ENCODE measurements at regions not wholly inside any gene's neighbourhood (a gene's known extent, or its start where the extent isn't known, plus 50 kb on each side); places are given as distances from the start of the nearest gene placed in this dataset.
"Not testable (repeated sequence)": the region's sequence is repeated elsewhere in the genome, so short reads cannot be mapped to it uniquely, and the experiment has no call there.

GRCh38 chrX:83588409-83588808 lies 80.3 kb downstream of the POU3F4 start:
- Histone ChIP-seq H3F3A (ENCODE audit: insufficient read depth) (no peaks in the 10 kb centered on the region), H3K4me3 (ENCODE audit: insufficient read depth, low read length, poor library complexity, severe bottlenecking) (no peak overlapping the region), H3K79me2 (ENCODE audit: insufficient read depth, low read length) (no peaks in the 10 kb centered on the region), H3K9me3 (ENCODE audit: insufficient read depth, low read length) (no peaks in the 10 kb centered on the region), H3K27me3 (ENCODE audit: low read length) (no peaks in the 10 kb centered on the region), H3K27ac (ENCODE audit: low read depth, low read length) (no peak overlapping the region), H4K20me1 (ENCODE audit: low read depth, low read length) (no peaks in the 10 kb centered on the region), H3K36me3 (ENCODE audit: low read length) (no peaks in the 10 kb centered on the region), H2AFZ (ENCODE audit: low read depth, low read length, severe bottlenecking) (no peak overlapping the region), H3K9me2 (replicated peaks; ENCODE audit: insufficient read depth, low read length) (no peaks in the 10 kb centered on the region), H3K4me2 (ENCODE audit: low read depth, low read length, poor library complexity, severe bottlenecking) (no peak overlapping the region), H3K9ac (ENCODE audit: low read length) (no peak overlapping the region)
- TF ChIP-seq, protein P1, sequence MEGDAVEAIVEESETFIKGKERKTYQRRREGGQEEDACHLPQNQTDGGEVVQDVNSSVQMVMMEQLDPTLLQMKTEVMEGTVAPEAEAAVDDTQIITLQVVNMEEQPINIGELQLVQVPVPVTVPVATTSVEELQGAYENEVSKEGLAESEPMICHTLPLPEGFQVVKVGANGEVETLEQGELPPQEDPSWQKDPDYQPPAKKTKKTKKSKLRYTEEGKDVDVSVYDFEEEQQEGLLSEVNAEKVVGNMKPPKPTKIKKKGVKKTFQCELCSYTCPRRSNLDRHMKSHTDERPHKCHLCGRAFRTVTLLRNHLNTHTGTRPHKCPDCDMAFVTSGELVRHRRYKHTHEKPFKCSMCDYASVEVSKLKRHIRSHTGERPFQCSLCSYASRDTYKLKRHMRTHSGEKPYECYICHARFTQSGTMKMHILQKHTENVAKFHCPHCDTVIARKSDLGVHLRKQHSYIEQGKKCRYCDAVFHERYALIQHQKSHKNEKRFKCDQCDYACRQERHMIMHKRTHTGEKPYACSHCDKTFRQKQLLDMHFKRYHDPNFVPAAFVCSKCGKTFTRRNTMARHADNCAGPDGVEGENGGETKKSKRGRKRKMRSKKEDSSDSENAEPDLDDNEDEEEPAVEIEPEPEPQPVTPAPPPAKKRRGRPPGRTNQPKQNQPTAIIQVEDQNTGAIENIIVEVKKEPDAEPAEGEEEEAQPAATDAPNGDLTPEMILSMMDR (IDR thresholded peaks at IDR 0.05; ENCODE audit: insufficient read depth, low read length, poor library complexity, severe bottlenecking): no peak
- no peak for TF ChIP-seq EZH2phosphoT487 (conservative IDR thresholded peaks at IDR 0.05; ENCODE audit: low read length)

DNA sequence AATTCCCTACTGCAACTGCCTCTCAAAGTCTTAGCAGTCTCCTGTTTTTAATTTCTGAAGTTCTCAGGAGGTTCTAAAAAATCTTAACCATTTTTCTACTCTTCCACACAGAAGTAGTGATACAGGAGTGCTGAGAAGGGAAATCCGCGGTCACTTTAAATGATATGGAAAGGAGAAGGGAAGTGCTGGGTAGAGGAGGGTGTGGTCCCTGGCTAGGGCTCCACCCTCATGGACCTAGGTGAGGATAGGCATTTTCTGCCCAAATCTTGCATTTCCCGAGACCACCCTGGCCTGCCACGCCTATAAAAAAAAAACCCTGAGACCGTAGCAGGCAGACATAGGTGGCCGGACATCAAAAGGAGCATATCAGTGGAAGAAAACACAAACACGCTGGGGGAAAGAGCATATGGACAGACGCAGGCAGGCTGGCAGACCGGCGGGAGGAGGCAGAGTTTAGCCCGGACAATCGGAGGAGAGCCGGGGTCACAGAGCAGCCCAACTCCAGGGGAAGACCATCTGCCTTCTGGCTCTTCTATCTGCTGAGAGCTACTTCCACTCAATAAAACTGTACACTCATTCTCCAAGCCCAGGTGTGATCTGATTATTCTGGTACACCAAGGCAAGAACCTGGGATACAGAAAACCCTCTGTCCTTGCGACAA lies 85.7 kb downstream of the POU3F4 start:
- Histone ChIP-seq H3K79me2 (ENCODE audit: insufficient read depth, low read length) (no peaks in the 10 kb centered on the region), H3K4me2 (ENCODE audit: low read depth, low read length, poor library complexity, severe bottlenecking) (no peak overlapping the region), H3K27me3 (ENCODE audit: low read length) (no peaks in the 10 kb centered on the region), H3F3A (ENCODE audit: insufficient read depth) (no peaks in the 10 kb centered on the region), H3K9ac (ENCODE audit: low read length) (no peak overlapping the region), H3K4me3 (ENCODE audit: insufficient read depth, low read length, poor library complexity, severe bottlenecking) (no peak overlapping the region), H4K20me1 (ENCODE audit: low read depth, low read length) (no peaks in the 10 kb centered on the region), H3K9me2 (replicated peaks; ENCODE audit: insufficient read depth, low read length) (no peaks in the 10 kb centered on the region), H3K9me3 (ENCODE audit: insufficient read depth, low read length) (no peaks in the 10 kb centered on the region), H3K36me3 (ENCODE audit: low read length) (no peaks in the 10 kb centered on the region), H3K27ac (ENCODE audit: low read depth, low read length) (no peak overlapping the region), H2AFZ (ENCODE audit: low read depth, low read length, severe bottlenecking) (no peak overlapping the region)
- TF ChIP-seq EZH2phosphoT487 (conservative IDR thresholded peaks at IDR 0.05; ENCODE audit: low read length): no peak
- TF ChIP-seq, protein P1 (IDR thresholded peaks at IDR 0.05; ENCODE audit: insufficient read depth, low read length, poor library complexity, severe bottlenecking): no peak

DNA sequence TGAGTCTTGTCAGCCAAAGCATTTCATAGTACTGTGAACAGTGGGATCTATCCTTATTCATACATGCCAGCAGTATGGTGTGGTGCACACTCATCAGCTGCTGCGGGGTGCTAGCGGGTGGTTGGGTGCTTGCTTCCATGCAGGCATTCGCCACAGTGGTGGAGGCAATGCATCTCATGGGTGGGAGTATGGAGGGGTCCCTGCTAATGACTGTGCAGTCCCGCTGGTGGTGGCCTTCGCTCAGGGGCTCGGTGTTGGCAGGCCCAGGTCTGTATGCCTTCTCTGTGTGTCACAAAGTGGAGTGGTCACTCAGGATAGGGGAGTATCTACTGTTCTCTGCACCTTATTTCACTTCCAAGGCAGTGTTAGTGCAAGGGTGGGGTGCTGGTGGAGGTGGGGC lies 122.6 kb downstream of the POU3F4 start:
- TF ChIP-seq EZH2phosphoT487 (conservative IDR thresholded peaks at IDR 0.05; ENCODE audit: low read length): no peak
- TF ChIP-seq, protein P1 (IDR thresholded peaks at IDR 0.05; ENCODE audit: insufficient read depth, low read length, poor library complexity, severe bottlenecking): no peak
- no peaks in the 10 kb centered on the region for H4K20me1 ChIP-seq (ENCODE audit: low read depth, low read length)

DNA sequence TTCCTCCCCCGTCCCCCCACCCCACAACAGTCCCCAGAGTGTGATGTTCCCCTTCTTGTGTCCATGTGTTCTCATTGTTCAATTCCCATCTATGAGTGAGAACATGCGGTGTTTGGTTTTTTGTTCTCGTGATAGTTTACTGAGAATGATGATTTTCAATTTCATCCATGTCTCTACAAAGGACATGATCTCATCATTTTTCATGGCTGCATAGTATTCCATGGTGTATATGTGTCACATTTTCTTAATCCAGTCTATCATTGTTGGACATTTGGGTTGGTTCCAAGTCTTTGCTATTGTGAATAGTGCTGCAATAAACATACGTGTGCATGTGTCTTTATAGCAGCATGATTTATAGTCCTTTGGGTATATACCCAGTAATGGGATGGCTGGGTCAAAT lies 141.6 kb downstream of the POU3F4 start:
- not testable (repeated sequence) for H3K4me2 ChIP-seq (ENCODE audit: low read depth, low read length, poor library complexity, severe bottlenecking); H3K36me3 ChIP-seq (ENCODE audit: low read length); H3K27me3 ChIP-seq (ENCODE audit: low read length); H2AFZ ChIP-seq (ENCODE audit: low read depth, low read length, severe bottlenecking); H3K79me2 ChIP-seq (ENCODE audit: insufficient read depth, low read length); H3K9me3 ChIP-seq (ENCODE audit: insufficient read depth, low read length); H3K9me2 ChIP-seq (replicated peaks; ENCODE audit: insufficient read depth, low read length); H4K20me1 ChIP-seq (ENCODE audit: low read depth, low read length); H3F3A ChIP-seq (ENCODE audit: insufficient read depth); H3K4me3 ChIP-seq (ENCODE audit: insufficient read depth, low read length, poor library complexity, severe bottlenecking); H3K27ac ChIP-seq (ENCODE audit: low read depth, low read length); H3K9ac ChIP-seq (ENCODE audit: low read length)

More for the DNA sequence above, 122.6 kb downstream of the POU3F4 start:
- no peaks in the 10 kb centered on the region for H3K9me3 ChIP-seq (ENCODE audit: insufficient read depth, low read length)
- no peaks in the 10 kb centered on the region for H3K36me3 ChIP-seq (ENCODE audit: low read length)
- no peaks in the 10 kb centered on the region for H3K27me3 ChIP-seq (ENCODE audit: low read length)
- H3K27ac ChIP-seq (ENCODE audit: low read depth, low read length): no peak overlapping the region
- H3K9ac ChIP-seq (ENCODE audit: low read length): no peak overlapping the region
- H3K9me2 ChIP-seq (replicated peaks; ENCODE audit: insufficient read depth, low read length): no peaks in the 10 kb centered on the region
- H3K79me2 ChIP-seq (ENCODE audit: insufficient read depth, low read length): no peaks in the 10 kb centered on the region
- no peak overlapping the region for H3K4me2 ChIP-seq (ENCODE audit: low read depth, low read length, poor library complexity, severe bottlenecking)
- H3F3A ChIP-seq (ENCODE audit: insufficient read depth): no peaks in the 10 kb centered on the region; the same call in 1 of the 2 replicates
- no peak overlapping the region for H3K4me3 ChIP-seq (ENCODE audit: insufficient read depth, low read length, poor library complexity, severe bottlenecking)
- H2AFZ ChIP-seq (ENCODE audit: low read depth, low read length, severe bottlenecking): no peak overlapping the region

Measured in SU-DHL-6 (cell line).